MM.1S (cell line): ENCODE measurements at regions not wholly inside any gene's neighbourhood (a gene's known extent, or its start where the extent isn't known, plus 50 kb on each side); places are given as distances from the start of the nearest gene placed in this dataset.
"Not testable (repeated sequence)": the region's sequence is repeated elsewhere in the genome, so short reads cannot be mapped to it uniquely, and the experiment has no call there.

ENCODE experiments used
- DNase-seq: peaks from one replicate; pipeline ENCODE4 v3.0.0-alpha.2; 2015
- H2AFZ ChIP-seq: fragments of 300-600 bp; sonication (generic); 2 replicates; pipeline ENCODE4 v1.6.0; 2016; ENCODE audit warnings: antibody characterized with exemption, low read length
- H3F3A ChIP-seq: fragments of 300-600 bp; sonication (generic); 2 replicates; pipeline ENCODE4 v1.6.1; 2016; ENCODE audit warnings: mild to moderate bottlenecking, antibody characterized with exemption, low read length, moderate library complexity, mixed read lengths; ENCODE audit not compliant: insufficient read depth
- H3K27ac ChIP-seq: fragments of 300-600 bp; sonication (generic); 2 replicates; pipeline ENCODE4 v1.5.1; 2016; ENCODE audit warnings: mild to moderate bottlenecking, low read length
- H3K27me3 ChIP-seq: fragments of 300-600 bp; sonication (generic); replicated peaks from 2 replicates; pipeline ENCODE4 v1.6.0; 2016; ENCODE audit warnings: low read length; ENCODE audit not compliant: insufficient read depth
- H3K36me3 ChIP-seq: fragments of 300-600 bp; sonication (generic); replicated peaks from 2 replicates; pipeline ENCODE4 v1.6.1; 2016; ENCODE audit warnings: mild to moderate bottlenecking, low read length, mixed read lengths; ENCODE audit not compliant: insufficient read depth
- H3K4me1 ChIP-seq: fragments of 300-600 bp; sonication (generic); 2 replicates; pipeline ENCODE4 v1.6.1; 2016; ENCODE audit warnings: low read length, mixed read lengths
- H3K4me2 ChIP-seq: fragments of 300-600 bp; sonication (generic); 2 replicates; pipeline ENCODE4 v1.6.0; 2016; ENCODE audit warnings: low read depth, low read length
- H3K4me3 ChIP-seq: fragments of 300-600 bp; sonication (generic); 2 replicates; pipeline ENCODE4 v1.5.1; 2016; ENCODE audit warnings: low read length, mixed read lengths
- H3K79me2 ChIP-seq: fragments of 300-600 bp; sonication (generic); 2 replicates; pipeline ENCODE4 v1.6.1; 2016; ENCODE audit warnings: mixed run types, low read length, mixed read lengths
- H3K9ac ChIP-seq: fragments of 300-600 bp; sonication (generic); 2 replicates; pipeline ENCODE4 v1.6.1; 2016; ENCODE audit warnings: low read length, mixed read lengths
- H3K9me2 ChIP-seq: fragments of 300-600 bp; sonication (generic); replicated peaks from 2 replicates; pipeline ENCODE4 v1.6.1; 2016; ENCODE audit warnings: mild to moderate bottlenecking, low read length, mixed read lengths; ENCODE audit not compliant: insufficient read depth
- H3K9me3 ChIP-seq: fragments of 300-600 bp; sonication (generic); replicated peaks from 2 replicates; pipeline ENCODE4 v1.6.1; 2016; ENCODE audit warnings: mild to moderate bottlenecking, low read length, mixed read lengths; ENCODE audit not compliant: insufficient read depth
- H4K20me1 ChIP-seq: fragments of 300-600 bp; sonication (generic); 2 replicates; pipeline ENCODE4 v1.6.1; 2016; ENCODE audit warnings: mild to moderate bottlenecking, low read length, moderate library complexity, mixed read lengths; ENCODE audit not compliant: insufficient read depth
- EZH2 ChIP-seq: fragments of 300-600 bp; sonication (generic); optimal IDR thresholded peaks from 2 replicates; pipeline ENCODE3; 2017; ENCODE audit warnings: low read depth, mild to moderate bottlenecking, antibody characterized with exemption, low read length, mixed read lengths
- EZH2phosphoT487 ChIP-seq: fragments of 300-600 bp; sonication (generic); IDR thresholded peaks from 2 replicates; pipeline ENCODE4 v1.6.1; 2018; ENCODE audit warnings: antibody characterized with exemption, low read length
- TF ChIP-seq, protein P1 (sequence below): fragments of 300-600 bp; sonication (generic); IDR thresholded peaks from 2 replicates; pipeline ENCODE4 v1.5.1; 2016; ENCODE audit warnings: antibody characterized with exemption, low read length, mixed read lengths

DNA sequence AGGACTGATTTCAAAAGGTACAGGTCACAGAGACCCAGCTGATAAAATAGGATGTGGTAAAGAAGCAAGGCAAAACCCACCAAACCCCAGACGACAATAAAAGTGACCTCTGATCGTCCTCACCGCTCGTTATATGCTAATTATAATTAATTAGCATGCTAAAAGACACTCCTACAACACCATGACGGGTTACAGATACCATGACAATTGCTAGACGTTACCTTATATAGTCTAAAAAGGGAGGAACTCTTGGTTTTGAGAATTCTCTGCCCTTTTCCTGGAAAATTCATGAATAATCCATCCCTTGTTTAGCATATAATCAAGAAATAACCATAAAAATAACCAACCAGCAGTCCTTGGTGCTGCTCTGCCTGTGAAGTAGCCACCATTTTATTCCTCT, 74.7 kb upstream of the MB21D2 start:
- H3K9ac ChIP-seq, result no peak overlapping the region
- no peaks in the 10 kb centered on the region for H4K20me1 ChIP-seq
- H3K4me2 ChIP-seq, result no peak overlapping the region
- no peaks in the 10 kb centered on the region for H3F3A ChIP-seq
- no peaks in the 10 kb centered on the region for H3K79me2 ChIP-seq
- no peak overlapping the region for H3K27ac ChIP-seq
- no peak for DNase-seq
- no peaks in the 10 kb centered on the region for H3K9me2 ChIP-seq
- H3K36me3 ChIP-seq, result no peaks in the 10 kb centered on the region
- H3K4me3 ChIP-seq, result no peak overlapping the region
- no peaks in the 10 kb centered on the region for H3K27me3 ChIP-seq
- no peaks in the 10 kb centered on the region for H3K9me3 ChIP-seq
- H2AFZ ChIP-seq, result no peak overlapping the region
- TF ChIP-seq EZH2 (no peak), EZH2phosphoT487 (no peak)
- TF ChIP-seq, protein P1, sequence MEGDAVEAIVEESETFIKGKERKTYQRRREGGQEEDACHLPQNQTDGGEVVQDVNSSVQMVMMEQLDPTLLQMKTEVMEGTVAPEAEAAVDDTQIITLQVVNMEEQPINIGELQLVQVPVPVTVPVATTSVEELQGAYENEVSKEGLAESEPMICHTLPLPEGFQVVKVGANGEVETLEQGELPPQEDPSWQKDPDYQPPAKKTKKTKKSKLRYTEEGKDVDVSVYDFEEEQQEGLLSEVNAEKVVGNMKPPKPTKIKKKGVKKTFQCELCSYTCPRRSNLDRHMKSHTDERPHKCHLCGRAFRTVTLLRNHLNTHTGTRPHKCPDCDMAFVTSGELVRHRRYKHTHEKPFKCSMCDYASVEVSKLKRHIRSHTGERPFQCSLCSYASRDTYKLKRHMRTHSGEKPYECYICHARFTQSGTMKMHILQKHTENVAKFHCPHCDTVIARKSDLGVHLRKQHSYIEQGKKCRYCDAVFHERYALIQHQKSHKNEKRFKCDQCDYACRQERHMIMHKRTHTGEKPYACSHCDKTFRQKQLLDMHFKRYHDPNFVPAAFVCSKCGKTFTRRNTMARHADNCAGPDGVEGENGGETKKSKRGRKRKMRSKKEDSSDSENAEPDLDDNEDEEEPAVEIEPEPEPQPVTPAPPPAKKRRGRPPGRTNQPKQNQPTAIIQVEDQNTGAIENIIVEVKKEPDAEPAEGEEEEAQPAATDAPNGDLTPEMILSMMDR, result no peak
- H3K4me1 ChIP-seq, result no peaks in the 10 kb centered on the region

DNA sequence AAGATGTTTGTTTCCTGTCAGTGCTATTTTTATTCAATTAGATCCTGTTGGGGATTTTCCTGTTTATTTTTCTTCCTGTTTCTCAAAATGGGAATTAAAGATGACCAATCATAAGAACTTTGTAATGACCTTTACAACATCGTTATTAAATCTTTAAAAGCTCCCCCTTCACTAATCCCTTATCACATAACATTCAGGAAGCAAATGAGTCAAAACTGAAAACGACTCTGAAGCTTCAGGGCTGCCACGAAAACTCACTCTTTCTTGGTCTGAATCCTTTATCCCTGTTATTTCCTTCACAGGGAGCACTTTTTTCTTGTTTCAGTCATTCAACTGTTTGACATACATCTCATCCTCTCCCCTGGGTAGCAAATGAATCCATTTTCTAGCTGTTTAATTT, 75.8 kb upstream of the MB21D2 start:
- Histone ChIP-seq H3K9me2 (no peaks in the 10 kb centered on the region), H3K4me1 (no peaks in the 10 kb centered on the region), H3K9me3 (no peaks in the 10 kb centered on the region), H3K27ac (no peak overlapping the region), H4K20me1 (no peaks in the 10 kb centered on the region), H2AFZ (no peak overlapping the region), H3K36me3 (no peaks in the 10 kb centered on the region), H3K4me2 (no peak overlapping the region), H3K9ac (no peak overlapping the region), H3F3A (no peaks in the 10 kb centered on the region), H3K27me3 (no peaks in the 10 kb centered on the region), H3K79me2 (no peaks in the 10 kb centered on the region), H3K4me3 (no peak overlapping the region)
- no peak for DNase-seq
- no peak for TF ChIP-seq EZH2phosphoT487
- TF ChIP-seq EZH2, result no peak
- TF ChIP-seq, protein P1, result no peak

DNA sequence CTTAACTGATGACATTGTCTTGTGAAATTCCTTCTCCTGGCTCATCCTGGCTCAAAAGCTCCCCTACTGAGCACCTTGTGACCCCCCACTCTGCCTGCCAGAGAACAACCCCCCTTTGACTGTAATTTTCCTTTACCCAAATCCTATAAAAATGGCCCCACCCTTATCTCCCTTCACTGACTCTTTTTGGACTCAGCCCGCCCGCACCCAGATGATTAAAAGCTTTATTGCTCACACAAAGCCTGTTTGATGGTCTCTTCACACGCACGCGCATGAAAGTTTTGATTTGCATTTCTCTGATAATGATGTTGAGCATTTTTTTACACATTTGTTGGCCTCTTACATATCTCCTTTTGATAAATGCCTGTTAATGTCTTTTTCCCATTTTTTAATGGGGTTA, 83.5 kb upstream of the MB21D2 start:
- not testable (repeated sequence) for H3K9ac ChIP-seq, H4K20me1 ChIP-seq, DNase-seq, H3K9me3 ChIP-seq, H3K9me2 ChIP-seq, H3K4me3 ChIP-seq, H3F3A ChIP-seq, H3K4me1 ChIP-seq, H3K27me3 ChIP-seq, H3K4me2 ChIP-seq, H2AFZ ChIP-seq, H3K79me2 ChIP-seq, H3K36me3 ChIP-seq, H3K27ac ChIP-seq

DNA sequence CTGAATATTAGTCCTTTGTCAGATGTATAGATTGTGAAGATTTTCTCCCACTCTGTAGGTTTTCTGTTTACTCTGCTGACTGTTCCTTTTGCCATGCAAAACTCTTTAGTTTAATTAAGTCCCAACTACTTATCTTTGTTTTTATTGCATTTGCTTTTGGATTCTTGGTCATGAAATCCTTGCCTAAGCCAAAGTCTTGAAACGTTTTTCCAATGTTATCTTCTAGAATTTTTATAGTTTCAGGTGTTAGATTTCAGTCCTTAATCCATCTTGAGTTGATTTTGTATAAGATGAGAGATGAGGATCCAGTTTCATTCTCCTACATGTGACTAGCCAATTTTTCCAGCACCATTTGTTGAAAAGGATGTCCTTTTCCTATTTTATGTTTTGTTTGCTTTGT, 86.0 kb upstream of the MB21D2 start:
- not testable (repeated sequence) for H3K36me3 ChIP-seq, H3K4me1 ChIP-seq, H3K9me3 ChIP-seq, H3K9me2 ChIP-seq, H3K27me3 ChIP-seq, H3K4me3 ChIP-seq, H3K4me2 ChIP-seq, DNase-seq, H2AFZ ChIP-seq, H4K20me1 ChIP-seq, H3K9ac ChIP-seq, H3K79me2 ChIP-seq, H3F3A ChIP-seq, H3K27ac ChIP-seq
